ENCODE measurements at regions not wholly inside any gene's neighbourhood (a gene's known extent, or its start where the extent isn't known, plus 50 kb on each side); places are given as distances from the start of the nearest gene placed in this dataset.

DNA sequence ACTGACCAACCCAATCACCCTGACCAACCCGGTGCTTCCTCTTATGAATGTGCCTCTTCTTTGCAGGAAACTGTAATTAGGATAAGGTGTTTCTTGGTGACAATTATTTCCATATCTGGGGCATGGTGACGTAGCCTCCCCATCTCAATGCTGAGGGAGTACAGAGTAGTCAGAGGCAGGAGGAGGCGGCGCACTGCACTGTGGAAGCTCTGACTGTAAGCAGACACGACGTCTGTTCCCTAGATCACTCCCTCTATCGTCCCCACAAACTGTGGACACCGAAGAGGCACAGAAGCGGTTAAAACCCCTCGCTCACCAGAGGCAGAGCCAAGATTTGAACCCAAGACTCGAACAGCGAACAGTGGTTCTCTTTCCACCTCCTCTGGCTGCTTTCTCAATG is 231.0 kb upstream of the IGF1R start:
- intact Hi-C loops (cut with DNase I; ENCODE audit: low total_unique reads) = no loop called here
- no peaks in the 10 kb centered on the region for H3K9me3 ChIP-seq
- no peak for DNase-seq

DNA sequence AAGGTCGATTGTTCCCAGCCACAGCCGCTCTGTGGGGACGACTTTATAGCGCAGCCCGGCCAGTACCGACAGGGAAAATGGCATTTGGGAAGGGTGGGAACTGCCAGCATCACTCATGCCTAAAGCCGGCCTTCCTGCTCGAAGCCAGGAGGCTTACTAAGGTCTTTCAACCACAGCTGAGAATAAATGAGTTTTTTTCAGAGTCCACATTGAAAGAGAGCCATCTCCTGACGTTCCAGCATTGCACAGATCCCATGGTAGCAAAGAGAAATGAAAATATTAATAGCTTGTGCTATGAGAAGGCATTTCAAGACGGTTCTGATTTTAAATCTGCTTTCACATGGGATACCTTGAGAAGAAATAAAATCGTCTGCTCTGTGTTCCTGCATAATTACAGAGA is 230.2 kb upstream of the IGF1R start:
- no peak for DNase-seq
- H3K27me3 ChIP-seq = peaks cover 0 to 26% of the 10 kb centered on the region in 2 donors
- intact Hi-C loops (cut with DNase I; ENCODE audit: low total_unique reads) = no loop called here
- H3K9me3 ChIP-seq = no peaks in the 10 kb centered on the region
- no peaks in the 10 kb centered on the region for H3K36me3 ChIP-seq
- H3K27ac ChIP-seq = no peak overlapping the region
- no peak overlapping the region for H3K4me3 ChIP-seq
- TF ChIP-seq, protein P1, sequence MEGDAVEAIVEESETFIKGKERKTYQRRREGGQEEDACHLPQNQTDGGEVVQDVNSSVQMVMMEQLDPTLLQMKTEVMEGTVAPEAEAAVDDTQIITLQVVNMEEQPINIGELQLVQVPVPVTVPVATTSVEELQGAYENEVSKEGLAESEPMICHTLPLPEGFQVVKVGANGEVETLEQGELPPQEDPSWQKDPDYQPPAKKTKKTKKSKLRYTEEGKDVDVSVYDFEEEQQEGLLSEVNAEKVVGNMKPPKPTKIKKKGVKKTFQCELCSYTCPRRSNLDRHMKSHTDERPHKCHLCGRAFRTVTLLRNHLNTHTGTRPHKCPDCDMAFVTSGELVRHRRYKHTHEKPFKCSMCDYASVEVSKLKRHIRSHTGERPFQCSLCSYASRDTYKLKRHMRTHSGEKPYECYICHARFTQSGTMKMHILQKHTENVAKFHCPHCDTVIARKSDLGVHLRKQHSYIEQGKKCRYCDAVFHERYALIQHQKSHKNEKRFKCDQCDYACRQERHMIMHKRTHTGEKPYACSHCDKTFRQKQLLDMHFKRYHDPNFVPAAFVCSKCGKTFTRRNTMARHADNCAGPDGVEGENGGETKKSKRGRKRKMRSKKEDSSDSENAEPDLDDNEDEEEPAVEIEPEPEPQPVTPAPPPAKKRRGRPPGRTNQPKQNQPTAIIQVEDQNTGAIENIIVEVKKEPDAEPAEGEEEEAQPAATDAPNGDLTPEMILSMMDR (IDR thresholded peaks at IDR 0.05) = no peak
- peaks cover 0 to 32% (median 18%) of the 10 kb centered on the region in 4 donors for H3K4me1 ChIP-seq

More for the DNA sequence above, 231.0 kb upstream of the IGF1R start:
- TF ChIP-seq, protein P1 (IDR thresholded peaks at IDR 0.05) = no peak
- Histone ChIP-seq H3K27me3 (peaks cover 0 to 18% of the 10 kb centered on the region in 2 donors), H3K27ac (no peak overlapping the region), H3K36me3 (no peaks in the 10 kb centered on the region), H3K4me3 (no peak overlapping the region), H3K4me1 (peaks cover 0 to 32% (median 18%) of the 10 kb centered on the region in 4 donors)

DNA sequence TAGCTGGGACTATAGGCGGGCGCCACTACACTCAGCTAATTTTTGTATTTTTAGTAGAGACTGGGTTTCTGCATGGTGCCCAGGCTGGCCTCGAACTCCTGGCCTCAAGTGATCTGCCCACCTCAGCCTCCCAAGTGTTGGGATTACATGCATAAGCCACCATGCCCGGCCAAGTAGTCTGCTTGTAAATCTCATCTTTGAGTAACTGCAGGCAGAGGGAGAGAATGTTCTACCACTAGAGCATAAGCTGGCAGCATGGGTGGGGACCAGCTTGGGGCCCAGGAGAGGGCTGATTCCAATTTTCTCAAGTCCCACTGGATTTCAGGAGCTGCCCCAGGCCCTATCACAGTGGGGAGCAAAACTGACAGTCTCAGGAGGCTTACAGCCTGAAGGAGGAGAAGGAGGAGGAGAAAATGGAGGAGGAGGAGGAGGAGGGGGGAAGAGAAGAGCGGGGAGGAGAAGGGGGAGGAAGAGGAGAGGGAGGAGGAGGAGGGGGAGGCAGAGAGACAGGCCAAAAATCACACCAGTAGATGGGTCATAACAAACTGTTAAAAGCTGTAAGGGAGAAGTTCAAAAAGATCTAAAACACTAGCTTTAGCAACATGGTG is 229.1 kb upstream of the IGF1R start:
- Histone ChIP-seq H3K4me1 (peaks cover 0 to 32% (median 18%) of the 10 kb centered on the region in 4 donors), H3K27ac (no peak overlapping the region)

DNA sequence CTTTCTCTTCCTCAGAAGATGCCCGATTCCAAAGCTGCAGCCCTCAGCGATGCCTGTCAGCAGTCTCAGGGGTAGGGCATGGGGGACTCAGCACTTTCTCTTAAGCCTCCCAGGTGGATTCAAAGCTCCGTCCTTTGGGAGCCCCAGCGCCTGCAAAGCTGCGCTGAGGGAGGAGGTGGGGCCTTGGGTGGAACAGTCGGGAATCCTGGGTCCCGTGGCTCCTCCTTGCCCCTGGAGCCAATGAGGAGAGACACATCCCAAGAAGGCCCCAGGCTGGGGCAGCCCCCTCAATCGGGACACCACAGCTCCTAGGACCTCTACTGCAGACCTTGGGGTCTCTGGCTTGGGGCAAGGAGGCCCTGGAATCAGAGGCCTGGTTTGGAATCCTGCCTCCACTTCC is 227.5 kb upstream of the IGF1R start:
- Histone ChIP-seq H3K9me3 (no peaks in the 10 kb centered on the region), H3K27me3 (peaks cover 0 to 34% of the 10 kb centered on the region in 2 donors), H3K4me1 (peaks cover 0 to 30% (median 18%) of the 10 kb centered on the region in 4 donors), H3K4me3 (peak overlapping the region; percentile 42 to 53), H3K27ac (peak overlapping the region in 1 of 2 donors; percentile 38), H3K36me3 (no peaks in the 10 kb centered on the region)
- no peak for DNase-seq
- TF ChIP-seq, protein P1 (IDR thresholded peaks at IDR 0.05) = no peak
- intact Hi-C loops (cut with DNase I; ENCODE audit: low total_unique reads) = loop anchor here (5.0 kb wide), 2 partner anchors 109 to 514 kb away; no protein-coding TSS in a partner anchor

More for the DNA sequence above, 229.1 kb upstream of the IGF1R start:
- H3K36me3 ChIP-seq = no peaks in the 10 kb centered on the region
- H3K27me3 ChIP-seq = peaks cover 0 to 28% of the 10 kb centered on the region in 2 donors
- no peaks in the 10 kb centered on the region for H3K9me3 ChIP-seq
- no peak for DNase-seq
- H3K4me3 ChIP-seq = no peak overlapping the region
- intact Hi-C loops (cut with DNase I; ENCODE audit: low total_unique reads) = no loop called here
- TF ChIP-seq, protein P1 (IDR thresholded peaks at IDR 0.05) = no peak

- Histone ChIP-seq H3K9me3 (no peaks in the 10 kb centered on the region), H3K4me3 (peak overlapping the region; percentile 42 to 53), H3K4me1 (peaks cover 0 to 22% (median 11%) of the 10 kb centered on the region in 4 donors), H3K36me3 (no peaks in the 10 kb centered on the region), H3K27ac (peak overlapping the region in 1 of 2 donors; percentile 38), H3K27me3 (peaks cover 0 to 41% of the 10 kb centered on the region in 2 donors)
- peak; percentile 70 to 73 for DNase-seq
- intact Hi-C loops (cut with DNase I; ENCODE audit: low total_unique reads) = loop anchor here (5.0 kb wide), 2 partner anchors 109 to 514 kb away; no protein-coding TSS in a partner anchor
- TF ChIP-seq, protein P1 (IDR thresholded peaks at IDR 0.05) = peak; percentile 97 to 99
Observed at GRCh38 chr15:98421419-98422129, 226.8 kb upstream of the IGF1R start.
